Effector CD8-positive, alpha-beta T cell (primary cell): ENCODE measurements at regions not wholly inside any gene's neighbourhood (a gene's known extent, or its start where the extent isn't known, plus 50 kb on each side); places are given as distances from the start of the nearest gene placed in this dataset.
"Not testable (repeated sequence)": the region's sequence is repeated elsewhere in the genome, so short reads cannot be mapped to it uniquely, and the experiment has no call there.

Experiments used
- DNase-seq: peaks from one replicate; lab custom pipeline; 2025; lab: John Stamatoyannopoulos, UW

DNA sequence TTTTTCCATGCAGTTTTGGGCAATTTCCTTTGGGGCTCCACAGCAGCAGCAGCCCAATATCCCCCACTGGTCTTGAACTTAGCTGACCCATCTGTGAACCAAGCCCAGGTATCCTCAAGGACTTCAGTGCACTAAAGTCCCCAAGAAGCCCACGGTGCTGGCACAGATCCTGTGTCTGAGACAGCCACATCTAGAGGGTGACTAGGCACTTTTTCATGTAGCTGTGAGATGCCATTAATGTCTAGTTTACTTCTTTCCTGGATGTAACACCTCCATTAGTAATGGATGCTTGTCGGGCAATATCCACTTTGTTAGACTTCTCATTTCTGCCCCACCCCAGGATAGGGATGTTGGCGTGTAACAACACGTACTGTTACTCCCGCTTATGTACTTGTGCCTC, 117.9 kb downstream of the GPCPD1 start:
- no peak for DNase-seq

DNA sequence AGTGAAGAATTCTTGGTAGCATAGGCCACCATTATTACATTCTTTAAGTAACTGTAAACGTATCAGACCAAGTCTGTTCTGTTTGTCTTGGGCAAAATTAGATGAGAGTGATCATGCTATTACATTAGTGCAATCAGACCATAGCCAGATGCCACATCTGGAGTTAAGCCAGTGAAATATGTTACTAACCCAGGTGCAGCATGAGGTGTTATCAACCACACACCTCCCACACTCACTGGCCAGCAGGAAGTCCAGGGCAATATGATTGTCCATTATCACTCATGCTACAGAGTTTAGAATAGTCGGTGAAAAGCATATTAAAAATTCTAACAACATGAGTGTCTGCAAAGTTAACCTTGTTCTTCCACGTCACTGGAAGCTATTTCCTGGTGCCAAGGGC, 119.4 kb downstream of the GPCPD1 start:
- no peak for DNase-seq

DNA sequence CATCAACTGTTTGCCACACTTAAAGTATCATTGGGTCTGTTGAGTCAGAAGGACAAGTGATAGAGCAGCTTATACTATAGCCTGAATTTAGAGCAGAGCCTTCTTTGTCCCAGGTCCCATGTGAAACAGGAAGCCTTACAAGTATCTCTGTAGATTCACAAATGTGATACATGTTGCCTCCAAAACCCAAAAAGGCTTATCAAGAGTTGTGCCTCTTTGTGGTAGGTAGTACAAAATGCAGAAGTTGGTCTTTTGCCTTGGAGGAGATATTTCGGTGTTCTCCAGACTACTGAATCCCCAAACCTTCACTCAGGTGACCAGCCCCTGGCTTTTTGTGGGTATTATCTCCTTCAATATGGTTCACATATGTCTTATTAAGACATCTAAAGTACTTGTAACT, 121.2 kb downstream of the GPCPD1 start:
- DNase-seq: no peak

DNA sequence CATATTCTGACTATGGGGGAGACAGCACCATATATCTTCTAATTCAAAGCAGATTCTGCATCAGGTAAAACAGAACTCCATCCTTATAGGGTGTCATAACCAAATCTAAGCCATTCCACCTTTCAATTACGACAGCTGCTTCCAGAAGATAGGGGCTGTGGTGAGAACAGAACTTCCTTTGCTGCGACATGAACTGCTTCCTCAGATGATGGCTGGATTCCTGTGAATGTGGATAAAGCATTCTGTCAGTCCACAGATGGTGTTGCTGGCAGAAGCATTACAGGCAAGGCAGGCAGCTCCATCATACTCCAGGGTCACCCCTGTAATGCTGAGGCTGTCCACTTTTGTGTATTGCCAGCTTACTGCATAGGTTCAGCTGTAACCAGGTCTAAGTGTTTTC, 122.0 kb downstream of the GPCPD1 start:
- no peak for DNase-seq

DNA sequence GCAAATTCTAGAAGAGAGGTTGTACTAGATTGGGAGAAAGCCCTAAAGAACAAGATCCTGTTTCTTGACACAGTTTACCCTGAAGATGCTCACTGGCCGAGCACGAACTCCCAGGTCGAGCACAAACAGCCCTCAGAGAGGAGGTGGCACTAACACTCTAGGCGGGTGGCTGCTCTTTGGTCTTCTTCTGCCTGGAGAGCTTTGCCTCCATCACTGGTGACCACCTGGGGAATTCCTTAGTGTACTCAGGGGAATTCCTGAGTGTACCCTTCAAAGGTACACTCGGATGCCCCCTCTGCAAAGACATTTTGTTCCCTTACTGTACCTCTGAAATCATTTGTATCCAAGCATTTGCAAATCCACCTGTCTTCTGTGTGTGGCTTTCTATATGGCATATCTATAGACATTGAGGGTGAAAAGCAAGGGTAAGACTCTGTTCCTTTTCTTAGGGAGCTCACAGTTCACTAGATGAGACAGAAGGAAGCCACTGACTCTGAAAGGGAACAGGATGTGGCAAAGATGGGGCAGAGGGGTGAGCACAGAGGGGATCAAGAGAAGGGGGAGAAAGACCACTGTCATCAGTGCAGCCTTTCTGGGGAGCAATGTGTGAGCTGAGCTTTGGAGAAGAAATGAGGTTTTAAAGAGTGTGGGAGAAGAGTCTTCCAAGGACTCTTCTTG, 124.3 kb downstream of the GPCPD1 start:
- DNase-seq: no peak

DNA sequence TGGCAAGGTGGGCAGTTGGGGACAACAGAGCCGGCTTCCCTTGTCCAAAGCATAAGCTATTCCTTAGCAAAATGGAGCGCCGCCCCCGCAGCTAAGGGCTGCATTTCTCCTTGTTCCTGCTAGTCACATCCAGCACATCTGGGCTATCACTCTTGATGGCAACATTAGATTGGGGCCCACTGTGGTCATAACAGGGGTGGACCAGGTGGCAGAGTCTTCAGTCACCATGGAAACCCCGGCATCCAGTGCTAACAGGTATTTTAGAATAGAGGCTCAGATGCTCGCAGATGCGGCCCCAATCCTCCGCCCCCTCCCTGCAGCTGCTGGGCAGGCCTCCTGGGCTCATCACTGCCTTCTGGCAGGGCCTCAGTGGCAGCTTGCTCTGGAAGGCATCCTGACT, 125.9 kb downstream of the GPCPD1 start:
- no peak for DNase-seq

DNA sequence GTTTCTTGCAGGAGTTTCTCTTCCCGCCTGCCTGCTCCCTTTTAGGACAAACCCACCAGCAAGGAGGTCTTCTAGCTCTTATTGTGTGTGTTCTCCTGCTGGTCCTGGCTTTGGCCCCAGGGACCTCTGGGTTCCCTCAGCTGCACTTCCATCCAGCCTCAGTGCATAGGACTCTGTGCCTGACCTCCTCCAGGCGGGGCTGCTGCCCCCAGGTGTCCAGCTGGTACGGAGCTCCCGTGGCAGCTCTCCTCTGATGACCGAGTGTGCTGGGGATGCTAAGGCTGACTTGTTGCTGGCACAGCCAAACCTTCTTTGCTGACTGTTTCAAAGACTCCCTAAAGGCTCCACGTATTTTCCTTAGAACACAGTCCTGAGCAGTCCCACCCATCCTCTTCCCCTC, 126.5 kb downstream of the GPCPD1 start:
- no peak for DNase-seq

DNA sequence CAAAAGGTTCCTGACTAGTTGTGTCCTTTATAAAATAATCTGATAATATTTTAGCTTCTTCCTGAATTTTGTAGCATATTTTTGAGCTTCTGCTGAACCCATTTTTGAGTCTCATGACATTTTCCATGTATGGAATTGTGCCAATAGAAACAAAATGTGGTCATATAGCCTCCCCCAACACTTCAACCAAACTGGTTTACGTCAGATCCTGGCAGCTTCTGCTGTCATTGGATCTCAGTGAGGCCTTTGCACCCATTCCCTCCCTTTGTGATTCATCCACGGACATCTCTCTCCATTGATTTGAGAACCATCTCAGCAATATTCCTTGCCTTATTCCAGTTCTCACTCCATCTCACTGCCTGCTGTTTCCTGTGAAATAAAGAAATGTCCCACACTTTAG, 128.0 kb downstream of the GPCPD1 start:
- no peak for DNase-seq

DNA sequence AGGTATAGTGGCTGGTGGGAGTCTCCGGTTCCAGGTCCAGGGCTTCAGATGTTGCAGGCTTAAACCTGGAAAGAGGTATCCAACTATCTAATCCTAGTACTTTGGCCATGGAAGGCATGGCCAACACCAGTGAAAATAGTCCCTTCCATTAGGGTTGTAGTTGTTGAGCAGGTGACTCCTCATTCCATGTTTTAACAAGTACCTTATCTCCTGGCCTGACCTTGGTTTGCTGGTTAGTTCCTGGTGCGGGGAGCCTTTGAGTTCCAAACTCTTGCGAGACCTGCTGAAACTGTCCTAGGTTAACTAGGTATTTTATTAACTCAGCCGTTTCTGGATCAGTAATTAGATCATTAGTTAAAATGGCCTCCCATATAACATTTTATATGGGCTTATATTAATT, 128.9 kb downstream of the GPCPD1 start:
- no peak for DNase-seq

DNA sequence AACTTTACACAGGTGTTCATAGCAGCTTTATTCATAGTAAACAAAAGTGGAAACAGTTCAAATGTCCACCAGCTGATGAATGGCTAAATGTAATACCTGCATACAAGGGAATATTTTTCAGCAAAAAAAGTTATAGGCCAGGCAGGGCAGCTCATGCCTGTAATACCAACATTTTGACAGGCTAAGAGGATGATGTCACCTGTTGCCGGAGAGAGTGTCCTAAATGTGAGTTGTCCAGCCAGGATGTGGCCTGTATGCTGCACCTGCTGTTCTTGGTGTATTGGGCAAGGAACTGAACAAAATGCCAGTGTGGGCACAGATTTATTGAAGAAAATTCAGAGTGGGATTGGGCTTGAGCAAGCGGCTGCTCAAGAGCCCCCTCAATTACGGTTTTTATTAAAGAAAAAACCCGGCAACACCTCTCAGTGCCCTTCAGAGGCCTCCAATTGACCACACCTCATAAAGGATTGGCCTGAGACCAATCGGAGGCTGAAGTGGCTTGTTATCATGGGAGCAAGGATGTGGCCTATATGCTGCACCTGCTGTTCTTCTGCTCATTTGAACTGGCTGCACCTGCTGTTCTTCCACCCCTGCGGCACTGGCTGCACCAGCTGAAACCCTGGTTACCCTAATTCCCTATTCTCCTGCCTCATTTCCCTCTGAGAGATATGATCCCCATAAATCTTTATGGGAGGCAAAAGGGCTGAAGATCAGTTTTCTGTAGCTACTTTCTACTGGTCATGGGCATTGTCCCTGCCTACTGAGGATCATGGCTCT, 129.8 kb downstream of the GPCPD1 start:
- no peak for DNase-seq

DNA sequence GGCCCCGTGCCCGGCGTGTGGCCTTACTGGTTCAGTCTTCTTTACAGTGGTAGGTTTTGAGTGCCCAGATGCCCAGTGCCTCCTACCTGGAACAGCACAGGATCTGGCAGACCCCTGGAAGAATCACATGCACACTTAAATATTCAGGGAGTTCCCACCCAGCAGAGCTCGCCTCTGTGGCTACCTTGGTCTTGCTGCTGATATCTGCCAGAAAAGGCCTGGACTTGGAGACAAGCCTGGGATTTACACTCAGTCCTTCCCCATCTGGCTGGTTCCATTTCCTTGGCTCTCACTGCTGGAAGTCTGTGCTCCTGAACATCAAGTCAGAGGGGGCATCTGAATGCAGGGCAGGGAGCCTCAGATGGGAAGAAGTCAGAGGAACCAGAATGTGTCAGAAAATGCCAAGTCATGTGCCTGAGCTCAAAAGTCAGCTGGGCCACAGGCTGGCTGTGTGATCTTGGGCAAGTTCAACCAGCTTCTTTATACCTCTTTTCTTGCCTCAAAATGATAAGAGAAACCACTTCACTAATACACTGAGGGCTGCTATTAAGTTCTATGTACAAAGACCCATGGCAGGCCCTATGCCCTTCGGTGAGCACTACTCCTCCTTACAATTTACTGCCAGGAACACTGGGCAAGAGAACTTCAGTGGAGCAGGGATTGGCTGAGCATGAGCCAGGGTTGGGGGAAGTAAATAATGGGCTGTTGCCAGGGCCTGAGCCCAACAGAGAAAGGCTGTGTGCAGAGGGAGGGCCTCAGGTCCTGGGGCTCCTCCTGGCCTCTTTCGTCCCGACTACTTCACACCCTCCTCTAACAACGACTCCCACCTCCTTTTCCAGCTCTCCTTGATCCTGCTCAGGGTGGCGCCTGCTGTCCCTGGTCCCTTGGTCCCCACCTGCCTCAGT, 135.9 kb downstream of the GPCPD1 start:
- no peak for DNase-seq

DNA sequence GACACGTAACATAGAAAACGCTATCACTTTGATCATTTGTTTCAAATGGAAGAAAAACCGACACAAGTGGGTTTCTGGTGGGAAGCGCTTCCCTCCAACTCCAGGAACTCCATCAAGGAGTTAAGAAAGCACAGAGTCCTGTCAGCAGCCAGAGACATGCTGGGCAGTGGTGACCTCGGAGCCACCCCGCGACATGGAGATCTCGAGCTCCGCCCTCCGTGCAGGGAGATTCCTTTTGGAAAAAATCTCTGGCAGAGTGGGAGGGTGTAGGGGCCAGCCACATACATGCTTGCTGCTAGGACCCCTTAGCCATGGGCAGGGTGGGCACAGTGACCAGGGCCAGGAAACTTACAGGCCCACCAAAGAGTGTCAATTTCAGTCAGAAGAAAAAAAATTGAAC, 138.9 kb downstream of the GPCPD1 start:
- not testable (repeated sequence) for DNase-seq

DNA sequence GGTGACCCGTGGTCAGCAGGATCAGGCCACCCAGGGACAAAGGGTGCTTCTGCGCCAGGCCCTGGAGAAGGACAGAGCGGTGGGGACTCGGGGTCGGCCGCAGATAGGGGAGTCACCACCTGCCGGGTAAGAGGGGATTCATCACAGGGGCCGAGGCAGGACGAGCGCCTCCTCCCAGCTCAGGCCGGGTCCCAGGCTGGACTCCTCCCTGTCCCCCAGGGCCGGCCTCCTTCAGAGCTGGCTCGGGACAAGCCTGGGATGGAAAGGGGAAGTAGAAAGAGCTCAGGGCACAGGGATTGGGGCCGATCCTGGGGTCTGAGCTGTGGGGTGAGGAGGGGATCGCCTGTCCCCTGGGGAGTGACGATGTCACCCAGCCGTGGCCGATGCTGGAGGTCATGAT, 139.4 kb downstream of the GPCPD1 start:
- no peak for DNase-seq

DNA sequence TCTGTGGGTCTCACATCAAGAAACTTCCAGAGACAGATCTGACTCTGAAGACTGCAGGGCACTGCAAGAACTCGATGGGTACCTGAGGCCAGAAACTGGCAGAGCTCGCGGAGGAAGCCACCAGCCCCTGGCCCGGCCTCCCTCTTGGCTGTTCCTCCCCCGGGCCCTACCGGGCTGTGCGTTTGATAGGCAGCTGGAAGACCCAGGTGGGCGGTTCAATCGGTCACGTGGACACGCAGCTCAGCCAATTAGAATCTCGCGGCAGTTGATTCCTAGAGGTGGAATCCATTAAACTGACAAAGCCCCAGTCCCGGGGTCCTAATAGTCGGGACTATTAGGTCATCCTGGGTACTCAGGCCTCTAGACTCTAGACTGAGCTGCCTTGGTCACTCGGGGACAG, 139.9 kb downstream of the GPCPD1 start:
- no peak for DNase-seq

DNA sequence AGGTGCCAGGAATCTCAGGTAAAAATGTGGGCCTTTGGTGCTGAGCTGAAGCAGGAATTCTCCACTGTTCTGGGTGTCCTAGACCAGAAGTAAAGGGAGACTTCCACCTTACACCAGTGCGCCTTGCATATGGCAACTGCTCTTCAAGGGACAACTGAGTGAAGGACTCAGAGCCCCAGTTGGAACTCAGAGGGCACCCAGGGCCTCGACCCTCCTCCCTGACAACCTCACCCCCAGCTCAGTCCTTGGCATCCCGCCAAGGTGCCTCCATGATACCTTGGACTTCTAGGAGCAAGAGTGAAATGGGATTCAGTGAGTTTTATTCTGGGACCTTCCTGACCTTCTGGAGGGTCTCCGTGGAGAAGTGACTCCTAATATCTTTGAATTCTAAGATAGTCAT, 140.3 kb downstream of the GPCPD1 start:
- no peak for DNase-seq

DNA sequence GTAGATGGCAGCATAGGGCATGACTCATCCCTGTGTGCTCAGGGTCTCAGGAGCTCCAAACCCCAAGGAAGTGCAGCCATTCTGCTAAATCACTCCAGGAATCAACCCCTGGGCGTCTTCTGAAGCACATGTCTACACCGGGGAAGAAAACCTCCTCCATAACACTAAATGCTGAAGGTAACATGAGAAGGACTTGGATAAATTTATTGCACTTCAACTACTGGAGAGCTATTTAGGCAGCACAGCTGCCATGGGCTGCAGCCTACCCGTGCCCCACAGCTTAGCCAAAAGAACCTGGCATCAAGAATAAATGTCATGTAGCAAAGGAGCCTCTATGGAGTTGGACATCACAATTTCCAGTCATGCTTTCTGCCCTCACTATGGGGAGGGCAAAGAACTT, 141.7 kb downstream of the GPCPD1 start:
- DNase-seq: no peak

DNA sequence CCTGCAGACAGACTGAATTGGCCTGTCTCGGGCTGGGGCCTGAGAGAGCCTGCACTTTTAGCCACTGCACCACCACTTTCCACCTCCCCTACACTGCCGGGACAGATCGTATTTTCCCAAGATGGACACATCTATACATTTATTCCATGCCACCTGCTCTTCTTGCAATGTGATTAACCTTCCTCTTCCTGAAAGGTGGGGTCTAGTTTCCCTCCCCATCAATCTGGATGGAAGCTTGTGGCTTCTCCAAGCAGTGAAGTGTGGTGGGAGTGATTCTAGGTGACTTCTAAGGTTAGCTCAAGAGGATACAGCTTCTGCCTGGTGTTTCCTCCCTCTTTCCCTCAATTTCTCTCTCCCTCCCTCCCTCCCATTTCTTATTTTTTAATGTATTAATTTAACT, 143.7 kb downstream of the GPCPD1 start:
- DNase-seq: no peak

DNA sequence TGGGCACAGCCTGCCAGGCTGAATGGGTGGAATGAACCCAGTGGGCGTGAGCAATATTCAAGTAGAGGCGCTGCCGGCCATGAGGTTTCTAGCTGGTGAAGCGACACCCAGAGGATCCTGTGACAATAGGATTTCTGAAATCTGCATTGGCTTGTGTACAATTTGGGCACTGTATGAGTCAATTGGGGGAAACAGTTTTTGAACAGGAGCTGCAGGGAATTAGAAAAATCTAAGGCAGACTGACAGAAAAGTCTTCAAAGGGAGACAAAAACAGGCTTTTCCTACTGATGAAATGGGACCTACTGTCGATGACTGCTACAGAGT, 145.2 kb downstream of the GPCPD1 start:
- DNase-seq: no peak

DNA sequence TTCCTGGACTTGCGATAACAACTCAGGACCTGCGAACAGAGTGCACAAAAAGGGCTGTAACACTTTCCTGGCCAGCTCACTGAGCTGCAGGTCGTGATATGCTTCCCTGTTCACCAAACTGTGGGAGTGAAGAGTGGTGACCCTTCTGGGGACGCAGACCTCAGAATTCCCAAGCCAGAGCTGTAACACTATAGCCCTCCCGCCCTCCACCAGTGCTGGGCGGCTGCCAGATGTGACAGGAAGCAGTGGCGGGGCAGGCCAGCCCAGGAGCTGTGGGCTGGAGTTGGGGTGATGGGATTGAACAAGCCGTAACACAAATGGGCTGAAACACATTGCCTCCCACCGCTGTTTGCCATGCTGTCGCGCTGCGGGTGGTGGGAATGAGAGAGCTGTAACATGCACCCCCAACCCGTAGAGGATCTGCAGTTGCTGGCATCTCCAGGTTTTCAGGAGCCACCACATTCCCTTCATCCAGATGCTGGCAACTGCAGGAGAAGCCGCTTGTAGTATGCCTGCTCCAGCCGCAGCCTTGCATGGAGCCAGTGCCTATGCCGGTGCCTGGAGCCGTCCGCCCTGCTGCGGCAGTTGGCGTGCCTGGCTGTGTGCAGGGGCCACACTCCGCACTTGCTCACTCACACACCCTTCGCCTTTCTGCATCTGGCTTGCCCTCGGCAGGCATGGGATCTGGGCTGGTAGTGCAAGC, 145.8 kb downstream of the GPCPD1 start:
- DNase-seq: no peak

DNA sequence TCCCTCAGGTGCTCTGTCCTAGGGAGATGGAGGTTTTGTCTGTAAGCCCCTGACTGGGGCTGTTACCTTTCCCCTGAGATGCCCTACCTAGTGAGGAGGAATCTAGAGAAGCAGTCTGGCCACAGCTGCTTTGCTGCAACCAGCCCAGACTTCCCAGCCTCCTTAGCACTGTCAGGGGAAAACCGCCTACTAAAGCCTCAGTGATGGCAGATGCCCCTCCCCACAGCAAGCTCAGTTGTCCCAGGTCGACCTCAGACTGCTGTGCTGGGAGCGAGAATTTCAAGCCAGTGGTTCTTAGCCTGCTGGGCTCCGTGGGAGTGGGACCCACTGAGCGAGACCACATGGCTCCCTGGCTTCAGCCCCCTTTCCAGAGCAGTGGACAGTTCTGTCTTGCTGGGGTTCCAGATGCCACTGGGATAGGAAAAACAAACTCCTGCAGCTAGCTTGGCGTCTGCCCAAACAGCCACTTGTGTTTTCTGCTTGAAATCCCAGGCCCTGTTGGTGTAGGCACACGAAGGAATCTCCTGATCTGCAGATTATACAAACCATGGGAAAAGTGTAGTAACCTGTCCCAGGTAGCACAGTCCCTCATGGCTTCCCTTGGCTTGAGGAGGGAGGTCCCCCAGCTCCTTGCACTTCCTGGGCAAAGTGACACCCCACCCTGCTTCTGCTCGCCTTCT, 146.4 kb upstream of the PROKR2 start:
- no peak for DNase-seq

DNA sequence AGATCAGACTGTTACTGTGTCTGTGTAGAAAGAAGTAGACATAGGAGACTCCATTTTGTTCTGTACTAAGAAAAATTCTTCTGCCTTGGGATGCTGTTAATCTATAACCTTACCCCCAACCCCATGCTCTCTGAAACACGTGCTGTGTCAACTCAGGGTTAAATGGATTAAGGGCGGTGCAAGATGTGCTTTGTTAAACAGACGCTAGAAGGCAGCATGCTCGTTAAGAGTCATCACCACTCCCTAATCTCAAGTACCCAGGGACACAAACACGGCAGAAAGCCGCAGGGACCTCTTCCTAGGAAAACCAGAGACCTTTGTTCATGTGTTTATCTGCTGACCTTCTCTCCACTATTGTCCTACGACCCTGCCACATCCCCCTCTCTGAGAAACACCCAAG, 137.0 kb upstream of the PROKR2 start:
- DNase-seq: not testable (repeated sequence)

DNA sequence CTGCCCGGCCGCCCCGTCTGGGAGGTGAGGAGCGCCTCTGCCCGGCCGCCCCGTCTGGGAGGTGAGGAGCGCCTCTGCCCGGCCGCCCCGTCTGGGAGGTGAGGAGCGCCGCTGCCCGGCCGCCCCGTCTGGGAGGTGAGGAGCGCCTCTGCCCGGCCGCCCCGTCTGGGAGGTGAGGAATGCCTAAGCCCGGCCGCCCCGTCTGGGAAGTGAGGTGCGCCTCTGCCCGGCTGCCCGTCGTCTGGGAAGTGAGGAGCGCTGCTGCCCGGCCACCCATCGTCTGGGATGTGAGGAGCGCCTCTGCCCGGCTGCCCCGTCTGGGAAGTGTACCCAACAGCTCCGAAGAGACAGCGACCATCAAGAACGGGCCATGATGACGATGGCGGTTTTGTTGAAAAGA, 136.6 kb upstream of the PROKR2 start:
- not testable (repeated sequence) for DNase-seq
